B cell (primary cell): ENCODE measurements at regions not wholly inside any gene's neighbourhood (a gene's known extent, or its start where the extent isn't known, plus 50 kb on each side); places are given as distances from the start of the nearest gene placed in this dataset.

Experiments used
- ATAC-seq: fragments of 200-7000 bp; cut with Tn5 transposase; one replicate; pipeline ENCODE4 v1.10.0; 2021; ENCODE audit warnings: low read depth, mild to moderate bottlenecking, moderate number of reproducible peaks, moderate library complexity
- CTCF ChIA-PET: fragments of 350-600 bp; sonication (Branson Sonifier 250); formaldehyde crosslinking; loops from one replicate; lab custom pipeline; 2021; ENCODE audit warnings: antibody characterized with exemption, inconsistent platforms; lab: Charles Lee
- POLR2A ChIA-PET: fragments of 350-600 bp; sonication (Branson Sonifier 250); formaldehyde crosslinking; loops from one replicate; lab custom pipeline; 2021; ENCODE audit warnings: antibody characterized with exemption; lab: Charles Lee
- DNase-seq: peaks from one replicate; pipeline ENCODE4 v3.0.0; 2013
- H2AFZ ChIP-seq: 2 replicates; pipeline ENCODE4 v1.6.1; 2012; ENCODE audit warnings: mild to moderate bottlenecking, low read depth, low read length; ENCODE audit not compliant: insufficient read depth, poor library complexity, severe bottlenecking
- H3K27ac ChIP-seq, 2 donors: 1 replicate in 1 of 2; 2 replicates in 1 of 2; pipeline ENCODE4 v1.5.1; 2012 to 2013; ENCODE audit warnings: low read length in 2 of 2, mild to moderate bottlenecking in 2 of 2, moderate library complexity in 1 of 2
- H3K27me3 ChIP-seq, 4 experiments: fragments of 200-600 bp in 1 of 4; sonication (generic) in 1 of 4; replicated peaks in 1 of 4; 1 replicate in 2 of 4; 2 replicates in 2 of 4; pipeline versions ENCODE4 v1.6.1 to v1.7.0; 2013 to 2016; ENCODE audit warnings: low read length in 3 of 4, mild to moderate bottlenecking in 2 of 4, mixed read lengths in 1 of 4, moderate library complexity in 1 of 4; ENCODE audit not compliant: insufficient read depth in 4 of 4, control insufficient read depth in 3 of 4; ENCODE audit errors: control extremely low read depth in 1 of 4
- H3K36me3 ChIP-seq, 2 experiments: replicated peaks in 1 of 2; 1 replicate in 1 of 2; 2 replicates in 1 of 2; pipeline versions ENCODE4 v1.6.1 to v1.7.1; 2013; ENCODE audit warnings: low read length in 1 of 2; ENCODE audit not compliant: insufficient read depth in 2 of 2, control insufficient read depth in 1 of 2; ENCODE audit errors: control extremely low read depth in 1 of 2, extremely low read depth in 1 of 2
- H3K4me1 ChIP-seq, 2 donors: fragments of 200-600 bp in 1 of 2; sonication (generic) in 1 of 2; 1 replicate in 1 of 2; 2 replicates in 1 of 2; pipeline versions ENCODE4 v1.5.1 to v1.6.1; 2013 to 2017; ENCODE audit warnings: low read length in 2 of 2; ENCODE audit not compliant: control insufficient read depth in 2 of 2, insufficient read depth in 2 of 2
- H3K4me2 ChIP-seq: replicated peaks from 2 replicates; pipeline ENCODE3; 2012; ENCODE audit warnings: mild to moderate bottlenecking, low read depth, low read length; ENCODE audit not compliant: poor library complexity, severe bottlenecking
- H3K4me3 ChIP-seq, 5 experiments: fragments of 200-600 bp in 1 of 5; sonication (generic) in 1 of 5; 1 replicate in 3 of 5; 2 replicates in 2 of 5; pipeline versions ENCODE4 v1.5.1 to v1.7.0; 2011 to 2016; ENCODE audit warnings: low read length in 4 of 5, mild to moderate bottlenecking in 4 of 5, low read depth in 2 of 5, control low read depth in 1 of 5, moderate library complexity in 1 of 5; ENCODE audit not compliant: insufficient read depth in 1 of 5; ENCODE audit errors: control extremely low read depth in 1 of 5, extremely low read depth in 1 of 5
- H3K79me2 ChIP-seq: fragments of 200-600 bp; sonication (generic); one replicate; pipeline ENCODE4 v1.6.0; 2016; ENCODE audit warnings: low read length; ENCODE audit not compliant: control insufficient read depth, insufficient read depth
- H3K9ac ChIP-seq: fragments of 200-600 bp; sonication (generic); 2 replicates; pipeline ENCODE4 v1.6.1; 2017; ENCODE audit warnings: mild to moderate bottlenecking, low read length, moderate library complexity
- H3K9me3 ChIP-seq, 3 donors: one replicate each; pipeline versions ENCODE4 v1.6.1 to v1.7.1; 2013; ENCODE audit warnings: low read length in 2 of 3; ENCODE audit not compliant: control insufficient read depth in 2 of 3, insufficient read depth in 1 of 3; ENCODE audit errors: control extremely low read depth in 1 of 3
- H4K20me1 ChIP-seq: 2 replicates; pipeline ENCODE4 v1.6.0; 2012; ENCODE audit warnings: mild to moderate bottlenecking, low read length; ENCODE audit not compliant: insufficient read depth, control insufficient read depth, poor library complexity, severe bottlenecking
- H3K27ac Mint-ChIP-seq: one replicate; pipeline ENCODE4 v1.8.0; 2021; ENCODE audit warnings: mixed read lengths
- H3K27me3 Mint-ChIP-seq: one replicate; pipeline ENCODE4 v1.8.0; 2021; ENCODE audit warnings: mixed read lengths
- H3K4me1 Mint-ChIP-seq: one replicate; pipeline ENCODE4 v1.8.0; 2021; ENCODE audit warnings: mixed read lengths
- H3K4me3 Mint-ChIP-seq: one replicate; pipeline ENCODE4 v1.8.0; 2021; ENCODE audit warnings: mixed read lengths
- H3K9me3 Mint-ChIP-seq: one replicate; pipeline ENCODE4 v1.8.0; 2022; ENCODE audit warnings: mixed read lengths; ENCODE audit not compliant: insufficient read depth
- CTCF ChIP-seq: fragments of 200-600 bp; IDR thresholded peaks from one replicate; pipeline ENCODE4 v1.8.0; 2022; ENCODE audit warnings: antibody characterized with exemption, mild to moderate bottlenecking
- EZH2 ChIP-seq: IDR thresholded peaks from 2 replicates; pipeline ENCODE4 v1.6.1; 2012; ENCODE audit warnings: borderline replicate concordance, low read depth, mild to moderate bottlenecking, moderate library complexity, low read length; ENCODE audit not compliant: insufficient read depth, poor library complexity, severe bottlenecking
- WGBS: methylation state at CpG from one replicate; pipeline ENCODE4 v1.1.5; 2013; ENCODE audit warnings: missing lambda C conversion rate; ENCODE audit not compliant: insufficient coverage; 5-methylcytosine and 5-hydroxymethylcytosine counted together
- intact Hi-C: fragments of 100-400 bp; cut with micrococcal nuclease; formaldehyde crosslinking; loops from one replicate; pipeline ENCODE4 v1.10.0; 2022

DNA sequence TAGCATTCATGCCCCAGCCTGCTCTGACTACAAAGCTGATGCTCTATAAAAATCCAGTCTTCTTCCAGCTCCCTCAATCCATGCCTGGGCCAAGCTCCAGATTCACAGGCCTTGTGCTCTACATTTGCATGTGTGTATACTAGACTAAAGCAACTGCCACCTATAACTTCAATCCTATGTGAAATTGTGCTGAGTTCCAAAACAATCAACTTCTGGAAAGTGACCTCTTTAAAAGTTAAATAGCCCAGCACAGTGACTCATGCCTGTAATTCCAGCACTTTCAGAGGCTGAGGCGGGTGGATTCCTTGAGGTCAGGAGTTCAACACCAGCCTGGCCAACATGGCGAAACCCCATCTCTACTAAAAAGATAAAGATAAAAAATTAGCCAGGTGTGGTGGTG, 114.3 kb upstream of the ZC3H12C start:
- TF ChIP-seq EZH2 (no peak), CTCF (no peak)
- no CpG with 5 or more reads among the region's 2 CpGs for WGBS
- H3K4me2 ChIP-seq: no peak overlapping the region
- POLR2A ChIA-PET: no interaction called here
- peaks cover 0 to 24% (median 9%) of the 10 kb centered on the region in 4 experiments for H3K27me3 ChIP-seq
- DNase-seq (no peak), ATAC-seq (no peak)
- H3K27ac Mint-ChIP-seq: no peak overlapping the region
- intact Hi-C loops: no loop called here
- peaks cover 2% of the 10 kb centered on the region for H3K4me1 Mint-ChIP-seq
- H3K27ac ChIP-seq: no peak overlapping the region
- CTCF ChIA-PET: interaction anchor here (0.7 kb wide), 1 partner anchor 13 kb away, joined by 3 read pairs; no protein-coding TSS in a partner anchor
- H3K4me3 Mint-ChIP-seq: no peak overlapping the region
- H3K4me3 ChIP-seq: no peak overlapping the region
- no peaks in the 10 kb centered on the region for H4K20me1 ChIP-seq
- H2AFZ ChIP-seq: no peak overlapping the region
- peaks cover under 1% of the 10 kb centered on the region in 2 donors for H3K4me1 ChIP-seq
- no peak overlapping the region for H3K9ac ChIP-seq
- peaks cover 37% of the 10 kb centered on the region for H3K27me3 Mint-ChIP-seq
- no peaks in the 10 kb centered on the region for H3K79me2 ChIP-seq
- H3K9me3 Mint-ChIP-seq: no peaks in the 10 kb centered on the region
- H3K36me3 ChIP-seq: no peaks in the 10 kb centered on the region
- peaks cover 0 to 7% (median 0%) of the 10 kb centered on the region in 3 donors for H3K9me3 ChIP-seq

- Histone ChIP-seq H3K36me3 (no peaks in the 10 kb centered on the region), H3K27ac (no peak overlapping the region), H3K27me3 (peaks cover 0 to 10% (median 4%) of the 10 kb centered on the region in 4 experiments), H4K20me1 (no peaks in the 10 kb centered on the region), H3K4me2 (no peak overlapping the region), H3K4me3 (no peak overlapping the region), H3K9me3 (peaks cover 0 to 7% (median 0%) of the 10 kb centered on the region in 3 donors), H2AFZ (no peak overlapping the region), H3K9ac (no peak overlapping the region), H3K79me2 (no peaks in the 10 kb centered on the region), H3K4me1 (peaks cover 17 to 18% of the 10 kb centered on the region in 2 donors)
- DNase-seq (no peak), ATAC-seq (no peak)
- WGBS: no CpG with 5 or more reads among the region's 1 CpG
- Mint-ChIP-seq H3K27ac (no peak overlapping the region), H3K27me3 (peaks cover 24% of the 10 kb centered on the region), H3K4me1 (peaks cover 17% of the 10 kb centered on the region), H3K9me3 (no peaks in the 10 kb centered on the region), H3K4me3 (no peak overlapping the region)
- ChIA-PET CTCF (no interaction called here), POLR2A (no interaction called here)
- TF ChIP-seq EZH2: no peak
- intact Hi-C loops: no loop called here
Observed at GRCh38 chr11:109981031-109981636, 112.1 kb upstream of the ZC3H12C start.
